ENCODE measurements at regions not wholly inside any gene's neighbourhood (a gene's known extent, or its start where the extent isn't known, plus 50 kb on each side); places are given as distances from the start of the nearest gene placed in this dataset.

DNA sequence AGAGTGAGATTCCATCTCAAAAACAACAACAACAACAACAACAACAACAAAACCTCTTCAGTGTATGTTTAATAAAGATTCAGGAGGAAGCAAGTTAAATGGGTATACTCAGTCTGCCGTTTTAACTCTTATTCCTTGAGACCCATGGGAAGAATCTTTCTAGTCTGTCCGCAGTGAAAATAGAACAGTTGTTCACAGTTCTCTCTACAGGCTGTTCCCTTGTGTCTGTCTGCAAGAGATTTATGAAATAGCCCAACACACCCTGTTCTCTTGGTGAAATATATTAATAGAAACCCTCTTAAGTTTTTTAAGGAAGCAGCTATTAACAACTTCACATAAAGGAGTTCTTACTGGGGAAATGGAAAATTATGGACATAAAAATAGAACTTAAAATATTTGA is 682.2 kb upstream of the RAG2 start:
- TF ChIP-seq, protein P1, sequence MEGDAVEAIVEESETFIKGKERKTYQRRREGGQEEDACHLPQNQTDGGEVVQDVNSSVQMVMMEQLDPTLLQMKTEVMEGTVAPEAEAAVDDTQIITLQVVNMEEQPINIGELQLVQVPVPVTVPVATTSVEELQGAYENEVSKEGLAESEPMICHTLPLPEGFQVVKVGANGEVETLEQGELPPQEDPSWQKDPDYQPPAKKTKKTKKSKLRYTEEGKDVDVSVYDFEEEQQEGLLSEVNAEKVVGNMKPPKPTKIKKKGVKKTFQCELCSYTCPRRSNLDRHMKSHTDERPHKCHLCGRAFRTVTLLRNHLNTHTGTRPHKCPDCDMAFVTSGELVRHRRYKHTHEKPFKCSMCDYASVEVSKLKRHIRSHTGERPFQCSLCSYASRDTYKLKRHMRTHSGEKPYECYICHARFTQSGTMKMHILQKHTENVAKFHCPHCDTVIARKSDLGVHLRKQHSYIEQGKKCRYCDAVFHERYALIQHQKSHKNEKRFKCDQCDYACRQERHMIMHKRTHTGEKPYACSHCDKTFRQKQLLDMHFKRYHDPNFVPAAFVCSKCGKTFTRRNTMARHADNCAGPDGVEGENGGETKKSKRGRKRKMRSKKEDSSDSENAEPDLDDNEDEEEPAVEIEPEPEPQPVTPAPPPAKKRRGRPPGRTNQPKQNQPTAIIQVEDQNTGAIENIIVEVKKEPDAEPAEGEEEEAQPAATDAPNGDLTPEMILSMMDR (IDR thresholded peaks at IDR 0.05) = no peak
- no peak for TF ChIP-seq POLR2A (IDR thresholded peaks at IDR 0.05; ENCODE audit: low read length)
- no peak for TF ChIP-seq ZC3H11A (IDR thresholded peaks at IDR 0.05)
- no peak for TF ChIP-seq TFCP2L1 (CRISPR knock-in tag; IDR thresholded peaks at IDR 0.05)
- TF ChIP-seq, protein P2, sequence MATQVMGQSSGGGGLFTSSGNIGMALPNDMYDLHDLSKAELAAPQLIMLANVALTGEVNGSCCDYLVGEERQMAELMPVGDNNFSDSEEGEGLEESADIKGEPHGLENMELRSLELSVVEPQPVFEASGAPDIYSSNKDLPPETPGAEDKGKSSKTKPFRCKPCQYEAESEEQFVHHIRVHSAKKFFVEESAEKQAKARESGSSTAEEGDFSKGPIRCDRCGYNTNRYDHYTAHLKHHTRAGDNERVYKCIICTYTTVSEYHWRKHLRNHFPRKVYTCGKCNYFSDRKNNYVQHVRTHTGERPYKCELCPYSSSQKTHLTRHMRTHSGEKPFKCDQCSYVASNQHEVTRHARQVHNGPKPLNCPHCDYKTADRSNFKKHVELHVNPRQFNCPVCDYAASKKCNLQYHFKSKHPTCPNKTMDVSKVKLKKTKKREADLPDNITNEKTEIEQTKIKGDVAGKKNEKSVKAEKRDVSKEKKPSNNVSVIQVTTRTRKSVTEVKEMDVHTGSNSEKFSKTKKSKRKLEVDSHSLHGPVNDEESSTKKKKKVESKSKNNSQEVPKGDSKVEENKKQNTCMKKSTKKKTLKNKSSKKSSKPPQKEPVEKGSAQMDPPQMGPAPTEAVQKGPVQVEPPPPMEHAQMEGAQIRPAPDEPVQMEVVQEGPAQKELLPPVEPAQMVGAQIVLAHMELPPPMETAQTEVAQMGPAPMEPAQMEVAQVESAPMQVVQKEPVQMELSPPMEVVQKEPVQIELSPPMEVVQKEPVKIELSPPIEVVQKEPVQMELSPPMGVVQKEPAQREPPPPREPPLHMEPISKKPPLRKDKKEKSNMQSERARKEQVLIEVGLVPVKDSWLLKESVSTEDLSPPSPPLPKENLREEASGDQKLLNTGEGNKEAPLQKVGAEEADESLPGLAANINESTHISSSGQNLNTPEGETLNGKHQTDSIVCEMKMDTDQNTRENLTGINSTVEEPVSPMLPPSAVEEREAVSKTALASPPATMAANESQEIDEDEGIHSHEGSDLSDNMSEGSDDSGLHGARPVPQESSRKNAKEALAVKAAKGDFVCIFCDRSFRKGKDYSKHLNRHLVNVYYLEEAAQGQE (IDR thresholded peaks at IDR 0.05) = no peak
- TF ChIP-seq, protein P3, sequence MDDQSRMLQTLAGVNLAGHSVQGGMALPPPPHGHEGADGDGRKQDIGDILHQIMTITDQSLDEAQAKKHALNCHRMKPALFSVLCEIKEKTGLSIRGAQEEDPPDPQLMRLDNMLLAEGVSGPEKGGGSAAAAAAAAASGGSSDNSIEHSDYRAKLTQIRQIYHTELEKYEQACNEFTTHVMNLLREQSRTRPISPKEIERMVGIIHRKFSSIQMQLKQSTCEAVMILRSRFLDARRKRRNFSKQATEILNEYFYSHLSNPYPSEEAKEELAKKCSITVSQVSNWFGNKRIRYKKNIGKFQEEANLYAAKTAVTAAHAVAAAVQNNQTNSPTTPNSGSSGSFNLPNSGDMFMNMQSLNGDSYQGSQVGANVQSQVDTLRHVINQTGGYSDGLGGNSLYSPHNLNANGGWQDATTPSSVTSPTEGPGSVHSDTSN (IDR thresholded peaks at IDR 0.05) = no peak
- TF ChIP-seq EP300 (IDR thresholded peaks at IDR 0.05) = no peak
- no peak for TF ChIP-seq CEBPB (IDR thresholded peaks at IDR 0.05)
- no peak for TF ChIP-seq KDM1A (IDR thresholded peaks at IDR 0.05; ENCODE audit: low read depth)
- TF ChIP-seq RFX5 (IDR thresholded peaks at IDR 0.05) = no peak
